K562 (cell line): ENCODE measurements at regions not wholly inside any gene's neighbourhood (a gene's known extent, or its start where the extent isn't known, plus 50 kb on each side); places are given as distances from the start of the nearest gene placed in this dataset.

Experiments
- IFI16 ChIP-seq: fragments of 250-450 bp; sonication (Bioruptor Pico); IDR thresholded peaks from 2 replicates; pipeline ENCODE4 v2.1.2; 2022; ENCODE audit warnings: mild to moderate bottlenecking, inconsistent platforms
- MEF2A ChIP-seq: IDR thresholded peaks from 2 replicates; pipeline ENCODE4 v1.6.1; 2011; ENCODE audit warnings: low read depth, mild to moderate bottlenecking, low read length, moderate library complexity; ENCODE audit not compliant: control insufficient read depth
- MGA ChIP-seq: fragments of 450-650 bp; IDR thresholded peaks from 2 replicates; pipeline ENCODE4 v1.6.1; 2016; ENCODE audit warnings: mild to moderate bottlenecking, moderate library complexity

- TF ChIP-seq MEF2A (no peak), MGA (no peak), IFI16 (no peak)
These were observed 1010.6 kb downstream of the PCDH9 start (continued) for GRCh38 chr13:66219506-66219905.
